ENCODE measurements at regions not wholly inside any gene's neighbourhood (a gene's known extent, or its start where the extent isn't known, plus 50 kb on each side); places are given as distances from the start of the nearest gene placed in this dataset.

- DNase-seq = no peak
Measured at GRCh38 chr11:70614034-70614681, 215.8 kb downstream of the CTTN start.

- DNase-seq = no peak
Measured at GRCh38 chr11:70615036-70615875, 216.9 kb downstream of the CTTN start.

- no peak for DNase-seq
Measured at GRCh38 chr11:70616317-70616716, 218.0 kb downstream of the CTTN start.

- no peak for DNase-seq
Measured at GRCh38 chr11:70616938-70617654, 218.8 kb downstream of the CTTN start.

GRCh38 chr11:70618431-70619101, 220.2 kb downstream of the CTTN start:
- DNase-seq = no peak

- DNase-seq = no peak
Measured at GRCh38 chr11:70619591-70619990, 221.3 kb downstream of the CTTN start.

- no peak for DNase-seq
Measured at GRCh38 chr11:70620510-70621184, 222.3 kb downstream of the CTTN start.

GRCh38 chr11:70621241-70621640, 222.9 kb downstream of the CTTN start:
- DNase-seq = no peak

GRCh38 chr11:70622091-70622490, 223.8 kb downstream of the CTTN start:
- DNase-seq = no peak

- DNase-seq = no peak
Measured at GRCh38 chr11:70623906-70624597, 225.7 kb downstream of the CTTN start.

- no peak for DNase-seq
Measured at GRCh38 chr11:70624598-70624993, 226.3 kb downstream of the CTTN start.

GRCh38 chr11:70625051-70625450, 226.7 kb downstream of the CTTN start:
- no peak for DNase-seq

GRCh38 chr11:70625582-70626518, 227.5 kb downstream of the CTTN start:
- no peak for DNase-seq

GRCh38 chr11:70627219-70627618, 228.9 kb downstream of the CTTN start:
- no peak for DNase-seq

GRCh38 chr11:70628176-70628854, 230.0 kb downstream of the CTTN start:
- no peak for DNase-seq

- no peak for DNase-seq
Measured at GRCh38 chr11:70628855-70629844, 230.8 kb downstream of the CTTN start.

- no peak for DNase-seq
Measured at GRCh38 chr11:70630068-70630467, 231.7 kb downstream of the CTTN start.

GRCh38 chr11:70630816-70631623, 232.7 kb downstream of the CTTN start:
- DNase-seq = no peak
